ENCODE measurements at regions not wholly inside any gene's neighbourhood (a gene's known extent, or its start where the extent isn't known, plus 50 kb on each side); places are given as distances from the start of the nearest gene placed in this dataset.
A peak's percentile ranks its signal among the peaks of the same experiment; 100 is the strongest.
"Not testable (repeated sequence)": the region's sequence is repeated elsewhere in the genome, so short reads cannot be mapped to it uniquely, and the experiment has no call there.

DNA sequence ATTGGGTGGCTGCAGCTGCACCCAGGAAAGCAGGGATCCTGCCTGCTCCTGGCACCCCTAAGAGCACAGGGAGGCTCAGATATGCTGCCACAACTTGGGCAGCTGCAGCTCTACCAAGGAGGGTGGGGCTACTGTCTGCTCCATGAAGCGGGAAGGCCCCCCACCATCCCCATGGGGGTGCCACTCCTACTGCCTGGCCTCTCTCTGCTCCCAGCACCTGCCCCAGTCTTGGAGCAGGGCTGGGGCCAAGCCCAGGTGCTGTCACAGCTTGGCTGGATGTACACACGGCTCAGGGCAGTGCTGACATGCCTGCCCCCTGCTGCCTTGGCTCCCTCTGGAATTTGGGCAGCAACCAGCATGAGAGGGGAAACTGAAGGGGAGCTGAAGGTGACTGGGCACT, 214.7 kb upstream of the PLPPR1 start:
- Histone ChIP-seq H3K4me3 (no peak overlapping the region), H3K9me3 (replicated peaks) (peaks cover 13% of the 10 kb centered on the region), H3K27me3 (0 out of 2 replicates have a peak, but pooled peaks cover 5% of the 10 kb centered on the region), H3K36me3 (no peaks in the 10 kb centered on the region), H3K4me1 (no peaks in the 10 kb centered on the region), H3K27ac (no peak overlapping the region)
- no peak for DNase-seq

GRCh38 chr9:100819980-100820379, 208.5 kb upstream of the PLPPR1 start:
- no peak for DNase-seq
- H3K36me3 ChIP-seq, result no peaks in the 10 kb centered on the region
- 0 out of 2 replicates have a peak, but pooled peaks cover 5% of the 10 kb centered on the region for H3K27me3 ChIP-seq
- peaks cover 13% of the 10 kb centered on the region for H3K9me3 ChIP-seq (replicated peaks)
- no peak overlapping the region for H3K27ac ChIP-seq
- no peaks in the 10 kb centered on the region for H3K4me1 ChIP-seq
- no peak overlapping the region for H3K4me3 ChIP-seq

DNA sequence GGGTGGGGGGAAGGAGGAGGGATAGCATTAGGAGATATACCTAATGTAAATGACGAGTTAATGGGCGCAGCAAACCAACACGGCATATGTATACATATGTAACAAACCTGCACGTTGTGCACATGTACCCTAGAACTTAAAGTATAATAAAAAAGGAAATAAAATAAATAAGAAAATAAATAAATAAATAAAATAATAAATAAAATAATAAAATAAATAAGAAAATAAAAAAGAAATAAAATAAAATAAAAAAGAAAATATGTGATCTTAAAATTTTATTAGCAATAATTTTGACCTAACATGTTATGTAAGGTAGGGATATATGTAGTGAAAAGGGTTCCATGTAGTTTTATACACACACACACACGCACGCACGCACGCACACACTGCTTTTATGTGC, 195.5 kb upstream of the PLPPR1 start:
- not testable (repeated sequence) for DNase-seq; H3K9me3 ChIP-seq (replicated peaks); H3K27me3 ChIP-seq; H3K36me3 ChIP-seq; H3K4me3 ChIP-seq; H3K27ac ChIP-seq; H3K4me1 ChIP-seq

DNA sequence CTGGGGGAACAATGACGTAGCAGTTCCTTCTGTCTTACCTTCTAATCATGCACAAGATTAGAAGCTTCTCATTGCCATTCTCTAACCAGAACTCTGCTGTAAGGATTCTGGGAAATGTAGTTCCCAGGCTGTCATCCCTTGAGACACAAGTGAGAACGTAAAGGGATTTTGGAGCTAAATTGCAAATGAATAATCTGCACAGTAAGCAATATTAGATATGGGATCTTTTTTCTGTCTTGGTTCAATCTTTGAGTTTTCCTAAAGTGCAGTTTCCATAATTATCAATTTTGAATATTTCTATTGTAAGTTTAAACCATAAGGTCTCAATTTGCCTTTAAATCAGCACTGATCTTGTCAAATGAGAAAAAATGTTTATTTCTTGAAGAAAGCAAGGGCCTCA, 189.7 kb upstream of the PLPPR1 start:
- DNase-seq, result no peak
- Histone ChIP-seq H3K27me3 (0 out of 2 replicates have a peak, but pooled peaks cover 4% of the 10 kb centered on the region), H3K9me3 (replicated peaks) (no peaks in the 10 kb centered on the region), H3K4me1 (no peaks in the 10 kb centered on the region), H3K27ac (no peak overlapping the region), H3K36me3 (no peaks in the 10 kb centered on the region), H3K4me3 (no peak overlapping the region)

- H3K4me3 ChIP-seq, result no peak overlapping the region
- DNase-seq, result no peak
- no peaks in the 10 kb centered on the region for H3K9me3 ChIP-seq (replicated peaks)
- H3K36me3 ChIP-seq, result no peaks in the 10 kb centered on the region
- no peak overlapping the region for H3K27ac ChIP-seq
- no peaks in the 10 kb centered on the region for H3K4me1 ChIP-seq
- no peaks in the 10 kb centered on the region for H3K27me3 ChIP-seq
Observed at GRCh38 chr9:100848726-100849125, 179.8 kb upstream of the PLPPR1 start.

DNA sequence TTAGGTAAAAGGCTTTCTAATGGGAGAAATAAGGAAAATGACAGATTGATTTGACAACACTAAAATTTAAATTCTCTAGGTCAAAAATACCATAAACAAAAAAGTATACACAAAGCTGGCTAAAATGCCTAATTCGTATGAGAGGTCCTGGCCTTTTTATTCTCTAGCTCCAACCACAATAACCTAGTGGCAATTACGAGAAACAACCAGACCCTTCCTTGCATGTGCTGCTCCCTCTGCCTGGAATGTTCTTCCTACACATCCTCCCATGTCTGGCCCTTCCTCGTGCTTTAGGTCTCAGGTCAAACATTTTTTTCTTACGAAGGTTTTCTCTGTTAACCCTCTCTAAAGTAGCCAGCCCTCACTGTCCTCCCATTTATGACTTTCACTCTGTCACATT, 176.4 kb upstream of the PLPPR1 start:
- Histone ChIP-seq H3K36me3 (no peaks in the 10 kb centered on the region), H3K4me1 (no peaks in the 10 kb centered on the region), H3K4me3 (no peak overlapping the region), H3K9me3 (replicated peaks) (no peaks in the 10 kb centered on the region), H3K27me3 (no peaks in the 10 kb centered on the region), H3K27ac (no peak overlapping the region)
- no peak for DNase-seq

GRCh38 chr9:100856238-100856637, 172.3 kb upstream of the PLPPR1 start:
- H3K27ac ChIP-seq, result no peak overlapping the region
- no peak for DNase-seq
- H3K4me3 ChIP-seq, result no peak overlapping the region
- H3K27me3 ChIP-seq, result no peaks in the 10 kb centered on the region
- H3K4me1 ChIP-seq, result no peaks in the 10 kb centered on the region
- H3K36me3 ChIP-seq, result no peaks in the 10 kb centered on the region
- no peaks in the 10 kb centered on the region for H3K9me3 ChIP-seq (replicated peaks)

- no peaks in the 10 kb centered on the region for H3K36me3 ChIP-seq
- DNase-seq, result no peak
Observed at GRCh38 chr9:100865111-100865510, 163.4 kb upstream of the PLPPR1 start.

GRCh38 chr9:100865648-100866047, 162.9 kb upstream of the PLPPR1 start:
- Histone ChIP-seq H3K36me3 (no peaks in the 10 kb centered on the region), H3K4me3 (no peak overlapping the region), H3K27ac (no peak overlapping the region), H3K9me3 (replicated peaks) (no peaks in the 10 kb centered on the region), H3K27me3 (no peaks in the 10 kb centered on the region), H3K4me1 (no peaks in the 10 kb centered on the region)
- DNase-seq, result no peak

More at GRCh38 chr9:100865111-100865510, 163.4 kb upstream of the PLPPR1 start:
- H3K4me1 ChIP-seq, result no peaks in the 10 kb centered on the region
- no peak overlapping the region for H3K27ac ChIP-seq
- no peak overlapping the region for H3K4me3 ChIP-seq
- H3K9me3 ChIP-seq (replicated peaks), result no peaks in the 10 kb centered on the region
- H3K27me3 ChIP-seq, result no peaks in the 10 kb centered on the region

- H3K36me3 ChIP-seq, result no peaks in the 10 kb centered on the region
- no peak overlapping the region for H3K27ac ChIP-seq
- no peaks in the 10 kb centered on the region for H3K9me3 ChIP-seq (replicated peaks)
- DNase-seq, result no peak
- no peaks in the 10 kb centered on the region for H3K4me1 ChIP-seq
- no peak overlapping the region for H3K4me3 ChIP-seq
- 0 out of 2 replicates have a peak, but pooled peaks cover 2% of the 10 kb centered on the region for H3K27me3 ChIP-seq
Observed at GRCh38 chr9:100869326-100869725, 159.2 kb upstream of the PLPPR1 start.

DNA sequence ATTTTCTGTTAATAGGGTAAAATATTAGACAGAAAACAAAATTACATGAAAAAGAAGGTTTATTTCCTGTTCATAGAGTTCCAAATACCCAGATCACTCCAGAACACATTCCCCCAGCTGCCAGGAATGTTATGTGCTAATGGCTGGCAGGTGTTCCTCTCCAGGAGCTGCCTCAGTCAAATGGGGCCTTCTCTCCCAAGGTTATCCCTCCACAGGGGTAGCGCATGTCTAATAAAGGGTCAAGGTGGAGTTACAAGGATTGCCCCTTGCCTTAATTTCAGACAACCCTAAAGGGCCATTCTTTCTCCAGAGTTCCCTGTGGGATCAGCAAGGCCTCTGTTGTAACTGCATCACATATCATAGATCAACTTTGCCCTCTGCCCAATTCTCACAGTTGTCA, 148.6 kb upstream of the PLPPR1 start:
- no peaks in the 10 kb centered on the region for H3K36me3 ChIP-seq
- no peak for DNase-seq
- H3K9me3 ChIP-seq (replicated peaks), result no peaks in the 10 kb centered on the region
- H3K4me1 ChIP-seq, result no peaks in the 10 kb centered on the region
- H3K4me3 ChIP-seq, result no peak overlapping the region
- no peaks in the 10 kb centered on the region for H3K27me3 ChIP-seq
- H3K27ac ChIP-seq, result no peak overlapping the region

- Histone ChIP-seq H3K4me3 (no peak overlapping the region), H3K27me3 (no peaks in the 10 kb centered on the region), H3K4me1 (no peaks in the 10 kb centered on the region), H3K36me3 (no peaks in the 10 kb centered on the region), H3K9me3 (replicated peaks) (no peaks in the 10 kb centered on the region), H3K27ac (no peak overlapping the region)
- DNase-seq, result no peak
Observed at GRCh38 chr9:100880284-100880683, 148.2 kb upstream of the PLPPR1 start.

- DNase-seq, result no peak
- no peak overlapping the region for H3K4me3 ChIP-seq
- H3K27ac ChIP-seq, result no peak overlapping the region
- no peaks in the 10 kb centered on the region for H3K9me3 ChIP-seq (replicated peaks)
- no peaks in the 10 kb centered on the region for H3K27me3 ChIP-seq
- no peaks in the 10 kb centered on the region for H3K36me3 ChIP-seq
- H3K4me1 ChIP-seq, result no peaks in the 10 kb centered on the region
Observed at GRCh38 chr9:100884518-100884917, 144.0 kb upstream of the PLPPR1 start.

DNA sequence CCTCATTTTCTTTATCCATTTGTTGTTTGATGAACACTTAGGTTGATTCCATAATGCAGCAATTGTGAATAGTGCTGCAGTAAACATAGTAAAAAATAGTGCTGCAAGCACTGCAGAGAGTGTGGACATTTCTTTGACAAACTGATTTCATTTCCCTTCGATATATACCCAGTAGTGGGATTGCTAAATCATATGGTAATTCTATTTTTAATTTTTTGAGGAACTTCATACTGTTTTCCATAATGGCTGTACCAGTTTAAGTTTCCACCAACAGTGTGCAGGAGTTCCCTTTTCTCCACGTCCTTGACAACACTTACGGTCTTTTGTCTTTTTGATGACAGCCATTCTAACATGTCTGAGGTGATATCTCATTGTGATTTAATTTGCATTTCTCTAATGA, 138.2 kb upstream of the PLPPR1 start:
- Histone ChIP-seq H3K4me1 (no peaks in the 10 kb centered on the region), H3K4me3 (no peak overlapping the region), H3K27ac (no peak overlapping the region), H3K27me3 (no peaks in the 10 kb centered on the region), H3K9me3 (replicated peaks) (no peaks in the 10 kb centered on the region; the same call in 1 of the 2 replicates), H3K36me3 (no peaks in the 10 kb centered on the region)
- no peak for DNase-seq

DNA sequence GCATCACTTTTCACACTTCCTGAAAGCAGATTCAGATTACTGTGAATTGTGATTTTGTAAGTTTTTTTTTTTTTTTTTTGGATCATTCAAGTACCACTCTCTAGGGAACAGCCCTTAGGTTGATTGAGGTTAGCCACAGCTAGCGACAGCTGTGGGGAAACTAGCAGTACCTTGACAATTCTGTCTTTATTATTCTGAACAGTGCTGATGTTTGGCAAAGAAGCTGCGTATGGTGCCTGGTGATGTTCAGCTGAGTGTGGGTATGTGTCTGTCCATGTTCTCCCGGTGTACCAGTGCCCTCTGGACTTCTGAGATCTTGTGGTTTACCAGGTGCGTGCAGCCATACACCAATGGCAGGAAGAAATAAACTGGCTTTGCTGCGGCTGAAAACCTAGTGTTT, 117.3 kb upstream of the PLPPR1 start:
- H3K4me1 ChIP-seq, result peaks cover 9% of the 10 kb centered on the region
- H3K9me3 ChIP-seq (replicated peaks), result no peaks in the 10 kb centered on the region
- H3K4me3 ChIP-seq, result no peak overlapping the region
- H3K36me3 ChIP-seq, result no peaks in the 10 kb centered on the region
- DNase-seq, result peak; percentile 50 to 79
- H3K27ac ChIP-seq, result no peak overlapping the region
- no peaks in the 10 kb centered on the region for H3K27me3 ChIP-seq

DNA sequence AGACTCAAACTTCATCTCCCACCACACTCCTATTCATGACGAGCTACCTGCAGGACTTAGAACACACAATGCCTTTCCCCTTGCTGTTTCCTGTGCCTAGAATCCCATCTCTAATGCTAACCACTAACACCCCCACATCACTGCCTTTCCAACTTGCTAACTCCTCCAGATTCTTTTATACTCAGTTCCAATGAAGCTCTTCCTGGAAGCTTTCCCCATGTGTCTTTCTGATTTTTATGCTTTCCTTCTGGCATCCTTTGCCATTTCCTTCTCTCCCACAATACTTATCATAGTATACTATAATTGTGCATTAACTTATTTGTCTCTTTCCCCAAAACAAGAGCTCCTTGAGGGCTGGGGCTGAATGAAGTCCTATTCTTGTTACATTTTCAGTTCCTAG, 115.3 kb upstream of the PLPPR1 start:
- Histone ChIP-seq H3K27me3 (no peaks in the 10 kb centered on the region), H3K27ac (no peak overlapping the region), H3K4me3 (no peak overlapping the region), H3K36me3 (no peaks in the 10 kb centered on the region), H3K4me1 (peaks cover 9% of the 10 kb centered on the region), H3K9me3 (replicated peaks) (no peaks in the 10 kb centered on the region)
- no peak for DNase-seq

GRCh38 chr9:100914266-100914665, 114.3 kb upstream of the PLPPR1 start:
- Histone ChIP-seq H3K4me3 (no peak overlapping the region), H3K9me3 (replicated peaks) (no peaks in the 10 kb centered on the region), H3K27me3 (no peaks in the 10 kb centered on the region), H3K27ac (no peak overlapping the region), H3K36me3 (no peaks in the 10 kb centered on the region), H3K4me1 (peaks cover 9% of the 10 kb centered on the region)
- DNase-seq, result no peak
